Motor neuron (in vitro differentiated cells): ENCODE measurements at regions not wholly inside any gene's neighbourhood (a gene's known extent, or its start where the extent isn't known, plus 50 kb on each side); places are given as distances from the start of the nearest gene placed in this dataset.

Experiments
- ATAC-seq, 8 experiments: fragments of 200-7000 bp; cut with Tn5 transposase; replicated peaks in 6 of 8; 2 replicates each; pipeline ENCODE4 v1.8.0; 2021; ENCODE audit warnings: mild to moderate bottlenecking in 8 of 8, moderate library complexity in 8 of 8
- H3K27ac ChIP-seq, 2 donors: fragments of 250-450 bp; sonication (Bioruptor Pico); 2 replicates each; pipeline ENCODE4 v1.9.0; 2021; ENCODE audit warnings: antibody characterized with exemption in 2 of 2, mild to moderate bottlenecking in 2 of 2, moderate library complexity in 1 of 2
- H3K4me1 ChIP-seq, 2 donors: fragments of 250-450 bp; sonication (Bioruptor Pico); replicated peaks in 1 of 2; 2 replicates each; pipeline ENCODE4 v1.6.1; 2021; ENCODE audit warnings: antibody characterized with exemption in 2 of 2, mild to moderate bottlenecking in 2 of 2, moderate library complexity in 1 of 2
- H3K4me3 ChIP-seq, 5 donors: fragments of 250-450 bp; sonication (Bioruptor Pico); 2 replicates each; pipeline ENCODE4 v1.9.0; 2021; ENCODE audit warnings: antibody characterized with exemption in 5 of 5, mild to moderate bottlenecking in 5 of 5, moderate library complexity in 4 of 5
- WGBS, 10 experiments: fragments of 450-650 bp; shearing (Covaris generic); methylation state at CpG; one replicate each; pipeline ENCODE4 v1.0.0; 2022; 5-methylcytosine and 5-hydroxymethylcytosine counted together
- in situ Hi-C, 9 experiments: fragments of 400-800 bp; cut with MboI; loops; one replicate each; pipeline ENCODE4 v1.15.0; 2021; ENCODE audit warnings: low sequenced_read_pairs in 9 of 9, low pct_unique_long_range_greater_than_20kb in 2 of 9; ENCODE audit not compliant: unreplicated experiment in 9 of 9

DNA sequence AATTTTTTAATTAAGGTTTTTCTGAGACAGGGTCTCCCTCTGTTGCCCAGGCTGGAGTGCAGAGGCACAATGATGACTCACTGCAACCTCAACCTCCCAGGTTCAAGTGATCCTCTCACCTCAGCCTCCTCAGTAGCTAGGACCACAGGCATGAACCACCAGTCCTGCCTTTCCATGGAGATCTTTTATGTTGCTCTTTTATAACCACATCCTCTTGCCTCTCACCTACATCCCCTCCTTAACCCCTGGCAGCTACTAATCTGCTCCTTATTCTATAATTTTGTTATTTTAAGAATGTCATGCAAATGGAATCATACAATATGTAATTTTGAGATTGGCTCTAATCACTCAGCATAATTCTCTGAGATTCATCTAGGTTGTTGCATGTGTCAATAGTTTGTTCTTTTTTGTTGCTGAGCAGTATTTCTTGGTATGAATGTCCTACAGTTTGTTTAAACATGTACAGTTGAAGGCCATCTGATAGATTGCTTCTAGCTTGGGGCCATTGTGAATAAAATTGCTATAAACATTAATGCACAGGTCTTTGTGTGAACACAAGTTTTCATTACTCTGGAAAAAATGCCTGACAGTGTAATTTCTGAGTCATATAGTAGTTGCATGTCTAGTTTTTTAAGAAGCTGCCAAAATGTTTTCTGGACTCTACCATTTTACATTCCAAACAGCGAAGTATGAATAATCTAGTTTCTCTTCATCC is 249.2 kb upstream of the AMIGO2 start:
- ATAC-seq = peak in 1 of 8 experiments; percentile 66
- Histone ChIP-seq H3K4me3 (no peak overlapping the region), H3K4me1 (no peaks in the 10 kb centered on the region), H3K27ac (no peak overlapping the region)
- 0 to 100% (median 59%) methylated on average over 1 of the region's 1 CpG; no CpG with 5 or more reads in 2 of the 10 experiments for WGBS, 10 experiments
- in situ Hi-C loops = no loop called here

DNA sequence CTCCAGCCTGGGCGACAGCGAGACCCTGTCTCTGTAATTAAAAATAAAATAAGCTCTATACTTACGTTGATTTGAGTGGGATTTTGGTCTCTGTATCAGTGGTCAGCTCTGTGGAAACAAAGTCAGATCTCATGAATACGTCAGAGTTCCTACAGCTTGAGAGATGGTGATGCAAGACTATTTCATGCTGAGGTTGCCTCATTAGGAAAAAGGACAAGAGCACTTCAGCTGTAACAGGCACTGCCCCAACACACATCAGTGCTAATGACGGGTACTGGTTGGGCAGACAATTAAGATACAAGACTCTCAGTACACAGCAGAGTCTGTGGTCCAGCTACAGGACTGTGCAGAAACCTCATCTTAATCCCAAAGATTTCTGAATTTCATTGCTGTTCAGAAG is 246.4 kb upstream of the AMIGO2 start:
- H3K4me1 ChIP-seq = no peaks in the 10 kb centered on the region
- H3K4me3 ChIP-seq = no peak overlapping the region
- no peak overlapping the region for H3K27ac ChIP-seq
- in situ Hi-C loops = no loop called here
- 60 to 95% (median 86%) methylated on average over 1 to 5 of the region's 5 CpGs; no CpG with 5 or more reads in 3 of the 10 experiments for WGBS, 10 experiments
- ATAC-seq = no peak

DNA sequence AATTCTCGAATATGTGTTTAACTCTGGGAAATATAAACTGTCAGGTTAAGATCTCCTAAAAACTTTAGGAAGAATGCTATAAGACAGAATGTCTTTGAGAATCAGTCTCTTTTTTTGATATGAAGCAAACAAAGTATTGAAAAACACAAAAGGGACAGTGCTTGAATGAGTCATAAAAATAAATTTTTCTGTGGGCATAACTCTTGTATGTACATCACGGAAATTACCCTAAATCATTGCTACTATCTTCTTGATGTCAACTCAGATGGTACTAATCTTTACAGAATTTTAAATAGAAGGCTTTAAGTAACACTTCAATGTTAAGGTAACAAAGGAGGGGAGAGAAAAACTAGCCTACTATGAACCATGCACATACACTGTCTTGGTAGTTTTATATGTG is 244.0 kb upstream of the AMIGO2 start:
- Histone ChIP-seq H3K27ac (no peak overlapping the region), H3K4me3 (no peak overlapping the region), H3K4me1 (no peaks in the 10 kb centered on the region)
- no peak for ATAC-seq
- 11 to 100% (median 84%) methylated on average over 1 to 2 of the region's 2 CpGs for WGBS, 10 experiments
- in situ Hi-C loops = loop anchor here in 1 of 9 experiments (25.0 kb wide), 1 partner anchor 287 kb away; no protein-coding TSS in a partner anchor

DNA sequence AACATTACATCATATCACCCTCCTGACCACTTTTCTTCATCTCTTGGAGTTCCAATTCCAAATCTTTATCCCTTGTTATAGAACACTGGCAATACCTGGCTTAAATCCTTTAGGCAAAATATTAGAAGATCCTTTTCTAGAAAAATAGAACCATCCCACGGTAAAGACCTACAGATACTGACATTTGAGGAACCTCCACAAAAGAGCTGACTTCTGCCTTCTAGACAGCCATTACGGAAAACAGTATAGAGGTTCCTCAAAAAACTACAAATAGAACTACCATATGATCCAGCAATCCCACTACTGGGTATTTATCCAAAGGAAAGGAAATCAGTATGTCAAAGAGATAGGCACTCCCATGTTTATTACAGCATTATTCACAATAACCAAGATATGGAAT is 241.7 kb upstream of the AMIGO2 start:
- Histone ChIP-seq H3K27ac (no peak overlapping the region), H3K4me1 (no peaks in the 10 kb centered on the region), H3K4me3 (no peak overlapping the region)
- ATAC-seq = no peak
- in situ Hi-C loops = loop anchor here in 1 of 9 experiments (25.0 kb wide), 1 partner anchor 284 kb away; no protein-coding TSS in a partner anchor
- WGBS, 10 experiments = 0 to 88% (median 38%) methylated on average over 1 to 2 of the region's 2 CpGs; no CpG with 5 or more reads in 3 of the 10 experiments

DNA sequence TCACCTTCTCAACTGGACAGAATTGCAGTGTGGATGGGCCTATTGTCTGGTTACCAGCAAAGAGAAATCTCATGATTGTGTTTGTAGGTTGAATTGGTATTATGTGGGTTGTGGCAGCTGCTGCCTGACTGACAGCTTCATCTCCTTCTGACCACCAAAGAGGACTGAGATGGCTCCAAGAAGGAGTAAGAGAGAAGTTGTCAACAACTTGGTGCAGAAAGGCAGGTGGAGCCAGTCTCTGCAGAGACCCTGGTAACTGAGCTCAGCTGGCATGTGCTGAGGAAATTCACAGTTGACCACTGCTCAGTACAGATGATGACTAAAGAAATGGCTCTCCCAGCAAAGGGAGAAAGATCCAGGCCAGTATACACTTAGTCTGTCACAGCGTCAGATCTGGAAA is 240.0 kb upstream of the AMIGO2 start:
- in situ Hi-C loops = loop anchor here in 1 of 9 experiments (25.0 kb wide), 1 partner anchor 282 kb away; no protein-coding TSS in a partner anchor
- whole genome bisulfite sequencing, 10 experiments = 75 to 100% (median 83%) methylated on average over 1 of the region's 1 CpG; no CpG with 5 or more reads in 3 of the 10 experiments
- no peak overlapping the region for H3K4me3 ChIP-seq
- ATAC-seq = no peak
- no peak overlapping the region for H3K27ac ChIP-seq
- no peaks in the 10 kb centered on the region for H3K4me1 ChIP-seq

DNA sequence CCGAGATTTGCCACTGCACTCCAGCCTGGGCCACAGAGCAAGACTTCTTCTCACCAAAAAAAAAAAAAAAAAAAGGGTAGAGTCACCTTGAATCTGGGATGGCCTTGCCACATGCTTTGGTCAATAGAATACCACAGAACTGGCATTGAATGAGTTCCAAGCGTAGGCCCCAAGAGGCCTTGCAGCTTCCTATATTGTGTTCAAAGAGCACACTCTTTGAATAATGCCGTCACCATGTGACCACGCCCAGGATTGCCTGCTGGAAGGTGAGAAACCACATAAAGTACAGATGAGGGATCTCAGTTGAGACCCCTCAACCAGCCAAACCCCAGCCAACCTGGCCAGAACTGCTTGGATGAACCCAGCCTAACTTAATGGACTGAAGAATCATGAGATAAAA is 239.2 kb upstream of the AMIGO2 start:
- Histone ChIP-seq H3K4me1 (no peaks in the 10 kb centered on the region), H3K4me3 (no peak overlapping the region), H3K27ac (no peak overlapping the region)
- in situ Hi-C loops = loop anchor here in 1 of 9 experiments (25.0 kb wide), 1 partner anchor 282 kb away; no protein-coding TSS in a partner anchor
- no peak for ATAC-seq
- whole genome bisulfite sequencing, 10 experiments = 60 to 100% (median 92%) methylated on average over 1 to 4 of the region's 4 CpGs; no CpG with 5 or more reads in 3 of the 10 experiments

DNA sequence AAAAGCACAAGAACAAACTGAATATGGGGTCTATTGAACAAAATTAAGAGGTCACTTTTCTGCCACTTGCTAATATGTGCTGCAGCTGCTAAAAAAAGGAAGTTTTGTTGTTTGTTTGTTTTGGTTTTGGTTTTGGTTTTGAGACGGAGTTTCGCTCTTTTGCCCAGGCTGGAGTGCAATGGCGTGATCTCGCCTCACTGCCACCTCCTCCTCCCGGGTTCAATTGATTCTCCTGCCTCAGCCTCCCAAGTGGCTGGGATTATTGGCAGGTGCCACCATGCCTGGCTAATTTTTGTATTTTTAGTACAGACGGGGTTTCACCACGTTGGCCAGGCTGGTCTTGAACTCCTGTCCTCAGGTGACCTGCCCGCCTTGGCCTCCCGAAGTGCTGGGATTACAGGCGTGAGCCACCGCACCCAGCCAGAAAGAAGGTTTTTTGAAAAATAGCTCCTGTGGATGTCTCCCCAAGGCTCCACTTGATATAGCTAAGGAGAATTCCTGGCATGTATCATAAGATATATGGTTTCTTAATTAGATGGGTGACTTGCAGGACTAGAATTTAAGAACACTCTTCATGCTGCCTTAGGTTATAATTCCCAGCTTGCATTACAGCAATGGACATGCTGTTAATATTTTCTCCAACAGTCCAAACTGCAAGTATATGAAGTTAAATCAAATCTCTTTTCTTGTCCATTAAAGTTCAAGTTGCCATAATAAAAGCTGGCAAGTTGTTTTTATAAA is 237.6 kb upstream of the AMIGO2 start:
- WGBS, 10 experiments = 56 to 100% (median 92%) methylated on average over 2 to 9 of the region's 11 CpGs; no CpG with 5 or more reads in 3 of the 10 experiments
- H3K4me3 ChIP-seq = no peak overlapping the region
- ATAC-seq = no peak
- in situ Hi-C loops = loop anchor here in 1 of 9 experiments (25.0 kb wide), 1 partner anchor 280 kb away; no protein-coding TSS in a partner anchor
- H3K4me1 ChIP-seq = no peaks in the 10 kb centered on the region
- H3K27ac ChIP-seq = no peak overlapping the region

DNA sequence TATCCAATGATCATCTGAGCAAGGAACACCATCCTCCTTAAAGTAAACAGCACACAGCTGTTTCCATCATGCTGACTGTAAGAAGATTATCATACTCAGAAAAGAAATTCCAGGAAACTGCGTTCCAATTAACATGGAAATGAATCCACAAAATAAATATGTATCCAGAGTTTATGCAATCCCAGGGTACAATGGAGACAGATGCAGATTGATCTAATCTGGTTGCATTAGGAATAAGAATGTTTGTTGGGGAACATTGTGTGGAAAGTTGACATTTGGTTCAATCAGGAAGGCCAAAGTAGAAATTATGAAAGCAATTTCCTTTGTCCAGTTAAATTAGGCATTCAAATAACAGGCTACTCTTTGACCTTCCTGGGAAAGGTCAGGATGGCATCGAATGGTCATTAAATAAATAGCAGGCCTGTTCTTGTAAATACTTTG is 236.9 kb upstream of the AMIGO2 start:
- 0 to 100% (median 57%) methylated on average over 1 to 2 of the region's 2 CpGs for WGBS, 10 experiments
- no peaks in the 10 kb centered on the region for H3K4me1 ChIP-seq
- peak in 3 of 8 experiments; percentile 92 to 96 (median 95) for ATAC-seq
- no peak overlapping the region for H3K27ac ChIP-seq
- no peak overlapping the region for H3K4me3 ChIP-seq
- in situ Hi-C loops = loop anchor here in 1 of 9 experiments (25.0 kb wide), 1 partner anchor 279 kb away; no protein-coding TSS in a partner anchor

DNA sequence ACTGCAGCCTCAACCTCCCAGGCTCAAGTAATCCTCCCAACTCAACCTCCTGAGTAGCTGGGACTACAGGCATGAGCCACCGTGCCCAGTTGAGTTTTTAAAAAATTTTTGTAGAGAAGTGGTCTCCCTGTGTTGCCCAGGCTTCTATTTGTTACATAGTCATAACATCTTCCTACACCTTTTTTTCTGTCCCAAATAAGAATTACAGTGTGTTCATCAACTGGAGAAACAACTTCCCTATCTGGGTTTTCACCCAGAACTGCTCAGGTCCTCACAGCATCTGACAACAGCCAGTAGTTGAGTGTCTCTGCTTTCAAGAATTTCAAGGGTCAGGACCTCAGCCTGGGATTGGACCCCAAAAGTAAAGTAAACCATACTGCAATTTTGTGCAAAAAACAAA is 235.2 kb upstream of the AMIGO2 start:
- H3K4me3 ChIP-seq = no peak overlapping the region
- ATAC-seq = no peak
- H3K27ac ChIP-seq = no peak overlapping the region
- in situ Hi-C loops = loop anchor here in 1 of 9 experiments (25.0 kb wide), 1 partner anchor 278 kb away; no protein-coding TSS in a partner anchor
- no peaks in the 10 kb centered on the region for H3K4me1 ChIP-seq
- WGBS, 10 experiments = 83 to 100% (median 93%) methylated on average over 1 of the region's 1 CpG; no CpG with 5 or more reads in 6 of the 10 experiments

DNA sequence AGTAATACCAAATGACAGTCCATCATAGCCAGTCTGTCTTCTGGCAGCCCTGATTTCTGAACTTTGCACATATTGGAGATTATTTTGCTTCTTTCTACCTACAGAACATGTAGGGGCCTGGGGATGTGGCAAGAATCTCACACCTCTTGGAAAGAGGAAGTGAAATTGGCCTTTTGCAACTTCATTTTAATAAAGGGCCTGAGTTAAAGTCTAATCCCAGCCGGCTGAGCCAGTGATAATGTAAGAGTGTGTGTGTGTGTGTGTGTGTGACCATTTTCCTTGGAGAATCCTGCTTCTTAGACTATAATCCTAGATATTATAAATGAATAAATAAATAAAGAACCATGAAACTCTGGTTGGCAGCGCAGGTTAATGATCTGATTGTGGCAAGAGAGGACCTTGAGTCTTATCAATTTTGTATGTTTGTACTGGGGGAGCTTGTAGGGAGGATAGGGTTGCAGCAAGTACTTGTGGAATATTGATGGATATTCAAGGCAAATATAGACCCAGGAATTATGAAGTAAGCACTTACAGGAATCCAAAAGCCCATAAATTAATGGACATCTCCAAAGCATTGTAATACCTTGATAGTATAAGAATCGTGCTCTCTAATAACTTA is 233.2 kb upstream of the AMIGO2 start:
- ATAC-seq = no peak
- H3K4me3 ChIP-seq = no peak overlapping the region
- no peak overlapping the region for H3K27ac ChIP-seq
- no peaks in the 10 kb centered on the region for H3K4me1 ChIP-seq
- in situ Hi-C loops = loop anchor here in 1 of 9 experiments (25.0 kb wide), 1 partner anchor 276 kb away; no protein-coding TSS in a partner anchor
- WGBS, 10 experiments = 68 to 100% (median 90%) methylated on average over 1 to 3 of the region's 3 CpGs

DNA sequence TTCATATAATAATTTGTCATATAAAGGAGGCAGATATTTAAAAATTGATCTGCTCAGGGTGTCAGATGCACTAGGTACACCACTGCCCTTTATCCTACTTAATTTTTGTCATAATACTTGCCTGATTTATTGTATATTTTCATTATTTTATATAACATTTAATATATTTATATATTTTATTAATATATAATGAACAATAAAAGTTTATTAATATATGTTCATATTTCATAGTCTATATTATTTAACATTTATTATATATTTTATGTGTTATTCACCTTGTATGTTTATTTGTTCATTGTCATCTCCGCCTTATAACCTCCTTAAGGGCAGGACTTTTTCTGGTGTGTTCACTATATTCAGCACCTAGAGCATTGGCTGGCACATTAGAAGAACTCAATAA is 232.4 kb upstream of the AMIGO2 start:
- no peak overlapping the region for H3K4me3 ChIP-seq
- H3K27ac ChIP-seq = no peak overlapping the region
- in situ Hi-C loops = loop anchor here in 1 of 9 experiments (25.0 kb wide), 1 partner anchor 275 kb away; no protein-coding TSS in a partner anchor
- 90 to 100% (median 100%) methylated on average over 1 of the region's 1 CpG; no CpG with 5 or more reads in 1 of the 10 experiments for WGBS, 10 experiments
- H3K4me1 ChIP-seq = no peaks in the 10 kb centered on the region
- no peak for ATAC-seq

DNA sequence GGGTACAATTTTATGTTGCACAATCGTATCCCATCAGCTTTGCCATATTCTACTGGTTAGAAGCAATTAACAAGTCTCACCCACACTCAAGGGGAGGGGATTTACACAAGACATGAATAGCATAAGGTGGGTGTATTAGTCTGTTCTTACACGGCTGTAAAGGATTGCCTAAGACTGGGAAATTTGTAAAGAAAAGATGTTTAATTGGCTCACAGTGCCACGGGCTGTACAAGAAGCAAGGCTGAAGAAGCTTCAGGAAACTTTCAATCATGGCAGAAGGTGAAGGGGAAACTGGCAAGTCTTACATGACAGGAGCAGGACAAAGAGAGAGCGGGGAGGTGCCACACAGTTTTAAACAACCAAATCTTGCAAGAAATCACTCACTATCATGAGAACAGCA is 231.8 kb upstream of the AMIGO2 start:
- in situ Hi-C loops = loop anchor here in 1 of 9 experiments (25.0 kb wide), 1 partner anchor 274 kb away; no protein-coding TSS in a partner anchor
- ATAC-seq = no peak
- 0 to 100% (median 90%) methylated on average over 1 to 4 of the region's 4 CpGs; no CpG with 5 or more reads in 2 of the 10 experiments for WGBS, 10 experiments
- no peak overlapping the region for H3K4me3 ChIP-seq
- no peaks in the 10 kb centered on the region for H3K4me1 ChIP-seq
- no peak overlapping the region for H3K27ac ChIP-seq
